HG02870 (cell line): ENCODE measurements at regions not wholly inside any gene's neighbourhood (a gene's known extent, or its start where the extent isn't known, plus 50 kb on each side); places are given as distances from the start of the nearest gene placed in this dataset.

Source experiments
- ATAC-seq: cut with Tn5 transposase; IDR thresholded peaks from one replicate; pipeline ENCODE4 v1.9.1; 2021; ENCODE audit warnings: mild to moderate bottlenecking, moderate library complexity; ENCODE audit not compliant: unreplicated experiment

DNA sequence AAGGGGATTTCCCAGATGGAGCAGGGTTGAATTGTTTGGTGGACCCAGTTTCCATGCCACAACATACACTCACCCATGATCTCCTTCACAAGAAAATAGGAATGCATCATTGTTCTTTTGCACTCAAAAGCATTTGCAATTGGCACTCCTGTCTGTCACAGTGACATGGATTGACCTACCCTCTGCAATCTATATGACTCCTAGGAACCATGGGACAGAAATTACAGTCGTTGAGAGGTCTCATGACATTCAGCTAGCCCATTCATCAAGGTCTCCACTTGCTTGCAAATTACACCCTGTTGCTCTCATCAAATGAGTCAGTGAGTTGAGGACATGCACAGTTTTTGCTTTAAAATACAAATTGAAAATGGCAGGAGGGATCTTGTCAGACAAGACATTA is 448.5 kb downstream of the LPIN1 start:
- ATAC-seq, result no peak

GRCh38 chr2:12196495-12196894 is 450.1 kb downstream of the LPIN1 start:
- no peak for ATAC-seq

- no peak for ATAC-seq
These were observed 450.7 kb downstream of the LPIN1 start for GRCh38 chr2:12197133-12197532.

GRCh38 chr2:12199491-12200211 is 453.2 kb downstream of the LPIN1 start:
- ATAC-seq, result no peak

GRCh38 chr2:12201369-12201768 is 454.9 kb downstream of the LPIN1 start:
- ATAC-seq, result no peak

- no peak for ATAC-seq
These were observed 456.1 kb downstream of the LPIN1 start for GRCh38 chr2:12202313-12203075.

DNA sequence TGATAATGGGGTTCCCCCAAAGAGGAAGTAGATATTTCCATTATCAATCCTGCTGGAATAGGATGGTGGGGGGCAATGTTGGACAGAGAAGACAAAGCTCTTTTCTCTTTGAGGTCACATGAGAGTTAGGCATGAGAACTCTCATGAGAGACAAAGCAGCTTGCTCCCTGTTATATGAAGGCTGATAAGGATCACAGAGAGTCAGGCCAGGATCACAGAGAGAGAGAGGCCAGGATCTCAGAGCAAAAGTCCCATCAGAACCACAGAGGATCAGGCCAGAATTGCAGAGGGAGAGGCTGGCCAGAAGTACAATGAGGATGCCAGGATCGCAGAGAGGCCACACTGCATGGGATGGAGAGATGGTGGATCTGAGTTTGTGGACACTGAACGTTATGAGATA is 457.1 kb downstream of the LPIN1 start:
- ATAC-seq, result no peak

- ATAC-seq, result no peak
These were observed 458.7 kb downstream of the LPIN1 start for GRCh38 chr2:12205086-12205485.

DNA sequence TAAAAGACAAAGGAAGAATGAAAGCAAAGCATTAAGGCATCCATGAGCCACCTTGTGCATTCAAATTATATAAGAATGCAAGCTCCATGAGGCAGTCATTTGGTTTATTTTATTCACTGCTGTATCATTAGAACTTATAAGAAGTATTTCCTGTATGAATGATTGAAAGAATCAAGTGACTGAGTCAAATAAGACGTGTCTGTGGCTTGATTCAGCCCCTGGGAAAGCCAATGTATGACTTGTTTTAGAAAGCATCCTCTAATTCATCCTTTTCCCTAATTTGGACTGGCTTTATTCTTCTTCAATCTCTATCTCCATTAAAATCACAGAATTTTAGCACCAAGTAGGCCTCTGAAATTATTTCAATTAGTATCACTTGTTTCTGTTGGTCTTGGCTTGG is 461.1 kb downstream of the LPIN1 start:
- ATAC-seq, result no peak

DNA sequence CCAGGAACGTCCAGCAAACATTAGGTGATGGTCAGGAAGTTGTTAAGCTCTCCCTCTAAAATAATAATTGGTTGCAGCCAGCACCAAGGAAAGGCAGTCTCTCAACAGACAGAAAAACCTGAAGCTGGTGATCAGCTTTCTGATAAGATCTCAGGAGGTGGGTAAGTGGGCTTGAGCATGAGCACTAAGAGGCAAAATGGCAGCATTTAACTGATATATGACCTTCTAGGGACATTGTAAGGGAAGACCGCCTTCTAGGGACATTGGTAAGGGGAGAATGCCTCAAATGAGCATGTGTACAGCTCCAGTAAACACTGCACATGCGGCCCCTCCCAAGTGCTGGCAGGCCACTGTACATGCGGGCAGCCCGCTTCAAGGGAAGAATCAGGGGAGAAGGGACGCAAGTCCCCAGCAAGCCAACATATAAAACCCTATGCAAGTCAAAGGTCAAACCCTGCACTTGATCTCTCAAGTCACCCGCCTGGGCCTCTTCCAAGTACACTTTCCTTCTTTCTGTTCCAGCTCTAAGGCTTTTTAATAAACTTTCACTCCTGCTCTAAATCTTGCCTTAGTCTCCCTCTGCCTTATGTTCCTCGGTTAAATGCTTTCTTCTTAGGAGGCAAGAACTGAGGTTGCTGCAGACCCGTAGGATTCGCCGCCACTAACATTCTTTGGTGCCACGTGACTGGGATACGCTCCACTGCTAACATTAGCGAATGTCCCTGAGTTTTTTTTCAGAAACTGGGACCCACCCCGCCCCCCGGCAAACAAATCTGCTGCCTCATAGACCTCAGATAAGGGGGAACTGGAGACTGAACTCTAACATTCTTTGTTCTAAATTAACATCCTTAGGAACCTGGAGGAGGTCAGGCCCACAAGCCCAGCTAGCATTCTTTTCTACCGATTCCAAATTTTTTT is 463.8 kb downstream of the LPIN1 start:
- ATAC-seq, result no peak

DNA sequence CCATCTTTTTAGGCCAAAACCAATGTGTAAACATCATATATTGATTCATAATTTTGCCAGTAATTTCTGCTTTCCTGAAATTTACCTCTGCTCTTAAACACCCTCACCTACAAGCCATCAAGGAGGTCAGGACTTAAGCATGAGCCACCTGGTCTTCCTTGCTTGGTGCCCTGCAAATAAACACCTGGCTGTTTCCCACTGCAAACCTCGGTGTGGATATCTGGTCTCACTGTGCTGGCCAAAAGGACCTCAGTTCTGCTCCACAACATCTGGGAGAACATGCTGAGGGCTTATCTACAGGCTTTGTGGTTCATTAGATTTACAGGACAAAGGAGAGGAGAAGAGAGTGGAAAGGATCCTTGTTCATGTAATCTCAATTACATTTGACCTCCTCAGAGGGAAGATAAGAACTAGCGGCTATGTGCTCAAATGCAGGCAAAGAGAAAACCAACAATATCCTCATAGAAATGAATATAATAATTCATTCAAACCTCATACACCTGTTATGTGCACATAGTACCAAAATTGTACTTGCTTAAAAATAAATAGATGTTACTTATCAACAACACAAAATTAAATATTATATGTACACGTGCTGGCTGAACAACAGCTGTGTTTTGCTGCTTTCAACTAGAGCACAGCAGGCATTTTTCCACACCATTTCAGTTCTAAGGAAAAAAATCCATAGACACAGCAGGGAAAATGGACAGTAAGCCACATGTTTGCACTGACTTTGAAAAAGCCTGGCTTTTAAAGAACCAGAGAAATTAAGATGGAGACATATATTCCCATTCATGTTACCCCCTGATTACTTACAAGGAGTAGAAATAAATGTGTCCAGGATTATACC is 465.1 kb downstream of the LPIN1 start:
- ATAC-seq, result no peak

GRCh38 chr2:12212841-12213597 is 466.6 kb downstream of the LPIN1 start:
- no peak for ATAC-seq

GRCh38 chr2:12217175-12217574 is 470.7 kb downstream of the LPIN1 start:
- no peak for ATAC-seq

DNA sequence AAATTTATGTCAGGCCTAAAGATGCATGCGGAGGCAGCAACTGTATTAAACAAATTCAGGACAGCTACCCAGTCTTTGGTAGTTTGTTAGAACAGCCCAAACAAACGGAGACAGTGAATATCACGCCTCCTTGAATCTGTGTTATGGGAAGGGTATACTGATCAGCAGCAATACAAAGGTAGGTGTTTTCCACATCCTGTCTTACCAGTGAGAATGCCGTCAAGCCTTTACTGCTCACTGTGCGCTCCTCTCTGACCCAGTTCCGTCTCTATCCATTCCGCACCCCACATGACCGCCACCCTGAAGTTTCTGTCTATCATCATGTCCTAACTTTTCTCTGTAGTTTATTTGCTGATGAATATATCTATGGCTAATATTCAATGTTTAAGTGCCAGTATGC is 473.3 kb downstream of the LPIN1 start:
- no peak for ATAC-seq

DNA sequence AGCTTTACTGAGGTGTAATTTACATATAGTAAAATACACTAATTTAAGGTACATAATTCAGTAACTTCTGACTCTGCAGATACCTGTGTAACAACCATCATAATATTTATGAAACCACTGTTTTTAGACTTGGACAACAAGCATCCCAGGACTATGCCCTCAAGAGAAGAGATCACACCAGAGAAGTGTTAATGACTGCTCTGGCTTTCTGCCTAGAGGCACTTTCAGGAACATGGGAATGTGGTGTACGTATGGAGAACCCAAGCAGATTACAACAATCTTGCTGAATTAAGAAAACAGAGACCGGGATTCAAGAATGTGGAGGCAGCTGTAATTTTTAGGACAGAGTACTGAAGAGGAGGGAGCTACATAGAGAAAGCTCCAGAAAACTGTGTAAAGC is 475.2 kb downstream of the LPIN1 start:
- ATAC-seq, result no peak

DNA sequence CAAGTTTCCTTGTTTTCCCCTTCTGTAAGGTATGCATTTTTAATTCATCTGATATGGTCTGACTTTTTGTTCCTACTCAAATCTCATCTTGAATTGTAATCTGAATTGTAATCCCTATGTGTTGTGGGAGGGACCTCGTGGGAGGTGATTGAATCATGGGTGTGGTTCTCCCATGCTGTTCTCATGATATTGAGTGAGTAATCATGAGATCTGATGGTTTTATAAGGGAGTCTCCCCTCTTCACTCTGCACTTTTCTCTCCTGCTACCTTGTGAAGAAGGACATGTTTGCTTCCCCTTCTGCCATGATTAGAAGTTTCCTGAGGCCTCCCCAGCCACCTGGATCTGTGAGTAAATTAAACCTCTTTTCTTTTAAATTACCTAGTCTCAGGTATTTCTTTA is 476.1 kb downstream of the LPIN1 start:
- no peak for ATAC-seq

GRCh38 chr2:12223732-12224131 is 477.3 kb downstream of the LPIN1 start:
- no peak for ATAC-seq

DNA sequence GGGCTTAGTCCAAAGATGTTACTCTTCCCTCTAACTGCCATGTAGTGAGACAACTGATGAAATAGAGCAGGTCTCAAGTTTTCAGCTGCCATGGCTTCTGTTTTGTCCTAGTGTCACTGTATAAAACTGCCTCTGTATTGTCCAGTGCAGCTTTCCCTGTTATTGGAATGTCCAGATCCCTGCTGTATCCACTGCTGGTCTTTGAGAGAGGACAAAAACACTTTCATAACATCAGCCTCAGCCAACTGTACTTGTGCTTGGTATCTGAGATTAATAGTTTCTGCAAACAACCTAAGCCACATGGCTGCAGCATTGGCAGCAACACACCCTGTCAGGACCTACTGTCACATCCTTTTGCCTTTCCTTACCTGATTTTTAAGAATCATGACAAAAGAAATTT is 480.2 kb downstream of the LPIN1 start:
- ATAC-seq, result no peak

DNA sequence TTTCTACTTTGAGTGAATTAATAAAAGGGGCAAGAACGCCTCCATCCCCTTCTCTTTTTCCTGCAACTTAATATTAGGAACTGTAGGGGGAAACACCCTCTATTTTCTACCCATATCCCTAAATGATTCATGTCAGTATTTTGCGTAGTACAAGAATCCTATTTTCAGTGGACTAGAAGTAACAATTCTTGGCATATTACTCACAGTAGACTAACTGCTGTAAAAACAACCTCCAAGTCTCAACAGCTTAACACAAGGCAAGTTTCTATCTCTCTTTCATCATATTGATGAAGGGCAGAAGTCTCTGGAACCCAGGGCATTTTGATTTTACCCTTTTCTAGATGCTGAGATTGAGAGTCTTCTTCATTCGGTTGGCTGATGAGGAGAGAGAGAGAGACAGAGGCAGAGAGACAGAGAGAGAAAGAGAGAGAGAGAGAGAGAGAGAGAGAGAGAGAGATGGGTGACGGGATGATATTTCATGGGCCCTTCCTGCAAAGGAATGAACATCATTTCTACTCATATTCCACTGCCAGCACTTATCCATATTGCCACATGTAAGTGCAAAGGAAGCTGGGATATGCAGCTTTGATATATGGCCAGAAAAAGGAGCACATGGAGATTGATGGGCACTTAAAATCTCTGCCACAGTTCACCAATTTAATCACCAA is 481.6 kb downstream of the LPIN1 start:
- no peak for ATAC-seq
